Neural crest cell (in vitro differentiated cells): ENCODE measurements at regions not wholly inside any gene's neighbourhood (a gene's known extent, or its start where the extent isn't known, plus 50 kb on each side); places are given as distances from the start of the nearest gene placed in this dataset.

Source experiments
- DNase-seq: peaks from one replicate; pipeline ENCODE4 v3.0.0; 2021; ENCODE audit warnings: low read depth, mixed read lengths, low spot score
- H3K27ac Mint-ChIP-seq: one replicate; pipeline ENCODE4 v1.8.0; 2021; ENCODE audit warnings: mild to moderate bottlenecking, mixed read lengths; ENCODE audit not compliant: unreplicated experiment
- H3K27me3 Mint-ChIP-seq: 2 replicates; pipeline ENCODE4 v1.8.0; 2021; ENCODE audit warnings: low read depth, mild to moderate bottlenecking, mixed read lengths
- H3K36me3 Mint-ChIP-seq: 2 replicates; pipeline ENCODE4 v1.8.0; 2021; ENCODE audit warnings: low read depth, mild to moderate bottlenecking, mixed read lengths
- H3K4me1 Mint-ChIP-seq: 2 replicates; pipeline ENCODE4 v1.8.0; 2021; ENCODE audit warnings: mixed read lengths
- H3K4me3 Mint-ChIP-seq: one replicate; pipeline ENCODE4 v1.8.0; 2021; ENCODE audit warnings: mild to moderate bottlenecking, mixed read lengths
- H3K9me3 Mint-ChIP-seq: 2 replicates; pipeline ENCODE4 v1.8.0; 2021; ENCODE audit warnings: mixed read lengths
- CTCF ChIP-seq: fragments of 200-600 bp; sonication (generic); conservative IDR thresholded peaks from 2 replicates; pipeline ENCODE4 v1.5.0; 2021; ENCODE audit warnings: antibody characterized with exemption, mild to moderate bottlenecking

- Mint-ChIP-seq H3K27ac (no peak overlapping the region), H3K4me3 (no peak overlapping the region), H3K9me3 (peaks cover 5% of the 10 kb centered on the region), H3K4me1 (no peaks in the 10 kb centered on the region), H3K27me3 (no peaks in the 10 kb centered on the region), H3K36me3 (no peaks in the 10 kb centered on the region)
- DNase-seq, result no peak
- TF ChIP-seq CTCF, result no peak
Observed at GRCh38 chrX:43386875-43387274, 269.2 kb upstream of the MAOA start.

- Mint-ChIP-seq H3K27ac (no peak overlapping the region), H3K9me3 (peaks cover 6% of the 10 kb centered on the region), H3K36me3 (no peaks in the 10 kb centered on the region), H3K4me3 (no peak overlapping the region), H3K4me1 (no peaks in the 10 kb centered on the region), H3K27me3 (no peaks in the 10 kb centered on the region)
- no peak for DNase-seq
- TF ChIP-seq CTCF, result no peak
Observed at GRCh38 chrX:43405191-43405590, 250.9 kb upstream of the MAOA start.

DNA sequence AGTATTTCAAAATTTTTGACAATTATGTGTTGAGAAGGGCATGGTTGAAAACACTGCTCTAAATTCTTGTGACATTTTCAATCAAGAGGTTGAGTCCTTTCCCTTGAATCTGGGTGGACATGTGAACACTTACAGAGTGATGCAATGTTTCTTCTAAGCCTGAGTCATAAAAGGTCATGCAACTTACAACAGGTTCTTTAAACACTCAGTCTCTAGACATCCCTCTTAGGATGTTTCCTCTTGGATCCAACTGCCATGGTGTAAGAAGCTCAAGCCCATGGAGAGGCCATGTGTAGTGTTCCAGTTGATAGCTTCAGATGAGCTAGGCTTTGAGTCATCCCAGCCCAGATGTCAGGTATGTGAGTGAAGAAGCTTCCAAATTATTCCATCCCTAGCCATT is 232.2 kb upstream of the MAOA start:
- H3K36me3 Mint-ChIP-seq, result no peaks in the 10 kb centered on the region
- no peaks in the 10 kb centered on the region for H3K27me3 Mint-ChIP-seq
- no peak for TF ChIP-seq CTCF
- H3K27ac Mint-ChIP-seq, result no peak overlapping the region
- peaks cover under 1% of the 10 kb centered on the region for H3K9me3 Mint-ChIP-seq
- no peak for DNase-seq
- no peaks in the 10 kb centered on the region for H3K4me1 Mint-ChIP-seq
- no peak overlapping the region for H3K4me3 Mint-ChIP-seq

- Mint-ChIP-seq H3K36me3 (no peaks in the 10 kb centered on the region), H3K9me3 (peaks cover 11% of the 10 kb centered on the region), H3K4me3 (no peak overlapping the region), H3K4me1 (no peaks in the 10 kb centered on the region), H3K27me3 (no peaks in the 10 kb centered on the region), H3K27ac (no peak overlapping the region)
- no peak for TF ChIP-seq CTCF
- DNase-seq, result no peak
Observed at GRCh38 chrX:43436517-43436916, 219.6 kb upstream of the MAOA start.

- no peak for TF ChIP-seq CTCF
Observed at GRCh38 chrX:43446752-43447151, 209.3 kb upstream of the MAOA start.

DNA sequence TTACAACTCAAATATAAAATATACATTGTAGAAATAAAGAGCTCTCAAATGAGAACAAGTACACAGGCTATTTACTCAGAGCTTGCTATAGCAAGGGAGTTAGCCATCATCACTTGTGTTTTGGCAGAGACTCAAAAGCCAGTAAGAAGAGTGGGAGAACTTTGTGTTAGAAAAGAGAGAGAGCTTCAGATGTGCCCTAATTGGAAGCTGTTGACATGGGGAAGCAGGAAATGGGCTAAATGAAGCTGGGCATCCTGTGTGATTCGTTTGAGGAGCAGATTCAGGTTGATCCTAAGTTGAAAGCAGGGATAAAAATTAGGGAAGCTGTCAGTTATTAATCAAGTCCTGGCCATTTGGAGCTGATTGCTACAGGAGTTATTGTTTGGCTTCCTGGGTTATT is 207.4 kb upstream of the MAOA start:
- Mint-ChIP-seq H3K4me1 (peaks cover 3% of the 10 kb centered on the region), H3K36me3 (peaks cover 8% of the 10 kb centered on the region), H3K9me3 (peaks cover 16% of the 10 kb centered on the region), H3K27ac (no peak overlapping the region), H3K27me3 (no peaks in the 10 kb centered on the region), H3K4me3 (no peak overlapping the region)
- DNase-seq, result no peak
- TF ChIP-seq CTCF, result no peak

More at GRCh38 chrX:43446752-43447151, 209.3 kb upstream of the MAOA start:
- no peak overlapping the region for H3K4me3 Mint-ChIP-seq
- peaks cover 13% of the 10 kb centered on the region for H3K9me3 Mint-ChIP-seq
- no peak for DNase-seq
- no peaks in the 10 kb centered on the region for H3K27me3 Mint-ChIP-seq
- H3K36me3 Mint-ChIP-seq, result peaks cover 2% of the 10 kb centered on the region
- H3K4me1 Mint-ChIP-seq, result peaks cover 3% of the 10 kb centered on the region
- no peak overlapping the region for H3K27ac Mint-ChIP-seq
